ENCODE measurements at regions not wholly inside any gene's neighbourhood (a gene's known extent, or its start where the extent isn't known, plus 50 kb on each side); places are given as distances from the start of the nearest gene placed in this dataset.

- H2AFZ ChIP-seq (ENCODE audit: insufficient read depth, low read depth, low read length, poor library complexity, severe bottlenecking): no peak overlapping the region
- H3K4me2 ChIP-seq (replicated peaks; ENCODE audit: extremely low read depth, low read length, poor library complexity, severe bottlenecking): no peak overlapping the region
- intact Hi-C loops (cut with micrococcal nuclease): no loop called here
- no peak overlapping the region for H3K27ac ChIP-seq (ENCODE audit: low read depth in 1 of 2, low read length in 2 of 2)
- no peaks in the 10 kb centered on the region for H4K20me1 ChIP-seq (ENCODE audit: insufficient read depth, low read length)
- H3K27me3 ChIP-seq (ENCODE audit: control insufficient read depth in 2 of 2, insufficient read depth in 2 of 2, low read length in 2 of 2): no peaks in the 10 kb centered on the region
- H3K9ac ChIP-seq (ENCODE audit: insufficient read depth, low read length, poor library complexity, severe bottlenecking): no peak overlapping the region
- H3K4me1 Mint-ChIP-seq: no peaks in the 10 kb centered on the region
- no peak for TF ChIP-seq CTCF (IDR thresholded peaks at IDR 0.05)
- no peak overlapping the region for H3K4me3 Mint-ChIP-seq
- 80% methylated on average over 1 of the region's 4 CpGs for WGBS (ENCODE audit: insufficient coverage)
- no peaks in the 10 kb centered on the region for H3K9me3 ChIP-seq (replicated peaks in 1 of 2; ENCODE audit: control insufficient read depth in 1 of 2, insufficient read depth in 1 of 2, low read length in 2 of 2)
- peaks cover 0 to 11% (median 3%) of the 10 kb centered on the region in 7 donors for H3K9me3 Mint-ChIP-seq
- no peak overlapping the region for H3K4me3 ChIP-seq (replicated peaks in 1 of 3; ENCODE audit: low read depth in 2 of 3, low read length in 3 of 3)
- H3K27me3 Mint-ChIP-seq (ENCODE audit: low read depth in 3 of 3): no peaks in the 10 kb centered on the region
- no peaks in the 10 kb centered on the region for H3K36me3 Mint-ChIP-seq
- H3K27ac Mint-ChIP-seq: no peak overlapping the region
- no peaks in the 10 kb centered on the region for H3K79me2 ChIP-seq (ENCODE audit: insufficient read depth, low read length)
- H3K36me3 ChIP-seq (replicated peaks in 1 of 2; ENCODE audit: control insufficient read depth in 1 of 2, insufficient read depth in 2 of 2, low read length in 2 of 2): no peaks in the 10 kb centered on the region
- DNase-seq: no peak
- H3K4me1 ChIP-seq (ENCODE audit: control insufficient read depth in 1 of 2, insufficient read depth in 2 of 2, low read length in 2 of 2): no peaks in the 10 kb centered on the region
Measured at GRCh38 chr3:174776123-174776522, 83.0 kb upstream of the NAALADL2 start.

DNA sequence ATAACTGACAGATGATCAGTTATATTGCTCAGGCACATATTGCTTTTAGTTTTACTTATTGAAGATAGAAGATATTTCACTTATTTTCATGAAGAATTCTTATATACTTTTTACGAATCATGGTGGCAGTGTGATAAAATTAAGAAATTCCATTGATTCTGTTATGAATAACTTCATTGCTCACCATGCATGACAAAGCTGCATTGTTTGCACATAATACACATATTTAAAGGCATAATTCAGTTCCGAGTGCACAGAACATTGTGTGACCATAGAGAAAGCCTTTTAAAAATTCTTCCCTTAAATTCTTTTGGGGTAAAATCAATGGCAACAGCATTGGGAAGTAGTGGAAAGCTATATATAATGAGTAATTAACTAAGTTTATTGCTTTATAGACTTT, 82.5 kb upstream of the NAALADL2 start:
- TF ChIP-seq CTCF (IDR thresholded peaks at IDR 0.05): no peak
- H3K27me3 Mint-ChIP-seq (ENCODE audit: low read depth in 3 of 3): no peaks in the 10 kb centered on the region
- Histone ChIP-seq H3K36me3 (replicated peaks in 1 of 2; ENCODE audit: control insufficient read depth in 1 of 2, insufficient read depth in 2 of 2, low read length in 2 of 2) (no peaks in the 10 kb centered on the region), H3K79me2 (ENCODE audit: insufficient read depth, low read length) (no peaks in the 10 kb centered on the region), H3K4me1 (ENCODE audit: control insufficient read depth in 1 of 2, insufficient read depth in 2 of 2, low read length in 2 of 2) (no peaks in the 10 kb centered on the region), H3K27me3 (ENCODE audit: control insufficient read depth in 2 of 2, insufficient read depth in 2 of 2, low read length in 2 of 2) (no peaks in the 10 kb centered on the region), H2AFZ (ENCODE audit: insufficient read depth, low read depth, low read length, poor library complexity, severe bottlenecking) (no peak overlapping the region), H4K20me1 (ENCODE audit: insufficient read depth, low read length) (no peaks in the 10 kb centered on the region), H3K9ac (ENCODE audit: insufficient read depth, low read length, poor library complexity, severe bottlenecking) (no peak overlapping the region), H3K9me3 (replicated peaks in 1 of 2; ENCODE audit: control insufficient read depth in 1 of 2, insufficient read depth in 1 of 2, low read length in 2 of 2) (no peaks in the 10 kb centered on the region), H3K4me3 (replicated peaks in 1 of 3; ENCODE audit: low read depth in 2 of 3, low read length in 3 of 3) (no peak overlapping the region), H3K4me2 (replicated peaks; ENCODE audit: extremely low read depth, low read length, poor library complexity, severe bottlenecking) (no peak overlapping the region), H3K27ac (ENCODE audit: low read depth in 1 of 2, low read length in 2 of 2) (no peak overlapping the region)
- no peak overlapping the region for H3K4me3 Mint-ChIP-seq
- WGBS (ENCODE audit: insufficient coverage): no CpG with 5 or more reads among the region's 2 CpGs
- H3K9me3 Mint-ChIP-seq: peaks cover 1 to 11% (median 6%) of the 10 kb centered on the region in 7 donors
- H3K27ac Mint-ChIP-seq: no peak overlapping the region
- no peak for DNase-seq
- intact Hi-C loops (cut with micrococcal nuclease): no loop called here
- H3K36me3 Mint-ChIP-seq: no peaks in the 10 kb centered on the region
- no peaks in the 10 kb centered on the region for H3K4me1 Mint-ChIP-seq
